Gastrocnemius medialis (tissue), 4 donors: ENCODE measurements at regions not wholly inside any gene's neighbourhood (a gene's known extent, or its start where the extent isn't known, plus 50 kb on each side); places are given as distances from the start of the nearest gene placed in this dataset.
A peak's percentile ranks its signal among the peaks of the same experiment; 100 is the strongest.

Experiments
- ATAC-seq, 2 donors: fragments of 150-250 bp; one replicate each; pipeline ENCODE4 v1.9.1; 2016
- DNase-seq, 2 donors: peaks; one replicate each; pipeline ENCODE4 v3.0.0-alpha.2; 2019
- H3K27ac ChIP-seq, 4 donors: fragments of 200-600 bp; sonication (generic); 1 replicate in 1 of 4; 2 replicates in 3 of 4; pipeline ENCODE4 v1.5.1; 2016 to 2018; ENCODE audit warnings: mild to moderate bottlenecking in 2 of 4, moderate library complexity in 1 of 4
- H3K27me3 ChIP-seq, 3 donors: fragments of 200-600 bp; sonication (generic) in 2 of 3; 1 replicate in 1 of 3; 2 replicates in 2 of 3; pipeline versions ENCODE4 v1.5.1 to v1.6.0; 2016 to 2019; ENCODE audit warnings: mild to moderate bottlenecking in 1 of 3, moderate library complexity in 1 of 3
- H3K36me3 ChIP-seq, 2 donors: fragments of 200-600 bp; sonication (generic) in 1 of 2; one replicate each; pipeline ENCODE4 v1.5.1; 2017 to 2018
- H3K4me1 ChIP-seq, 2 donors: fragments of 200-600 bp; sonication (generic) in 1 of 2; one replicate each; pipeline ENCODE4 v1.5.1; 2016 to 2017; ENCODE audit warnings: mild to moderate bottlenecking in 2 of 2
- H3K4me3 ChIP-seq, 4 donors: fragments of 200-600 bp; sonication (generic) in 3 of 4; 1 replicate in 1 of 4; 2 replicates in 3 of 4; pipeline ENCODE4 v1.5.1; 2016 to 2019; ENCODE audit warnings: mild to moderate bottlenecking in 2 of 4
- H3K9me3 ChIP-seq, 3 donors: fragments of 200-600 bp; sonication (generic) in 2 of 3; 1 replicate in 1 of 3; 2 replicates in 2 of 3; pipeline ENCODE4 v1.5.1; 2016 to 2019
- CTCF ChIP-seq, 5 experiments: fragments of 450-650 bp in 3 of 5; fragments of 200-600 bp in 2 of 5; sonication (generic) in 2 of 5; IDR thresholded peaks in 4 of 5; conservative IDR thresholded peaks in 1 of 5; 1 replicate in 4 of 5; 2 replicates in 1 of 5; pipeline ENCODE4 v1.5.1; 2016 to 2019; ENCODE audit warnings: antibody characterized with exemption in 5 of 5, mild to moderate bottlenecking in 3 of 5, moderate library complexity in 3 of 5
- POLR2A ChIP-seq, 2 donors: fragments of 450-650 bp; IDR thresholded peaks; one replicate each; pipeline ENCODE4 v1.6.1; 2017; ENCODE audit warnings: antibody characterized with exemption in 2 of 2, mild to moderate bottlenecking in 2 of 2, moderate library complexity in 2 of 2
- in situ Hi-C, 4 donors: fragments of 200-750 bp; cut with MboI; loops; one replicate each; pipeline versions ENCODE4 v1.15.0 to v1.8.0; 2017; ENCODE audit warnings: low sequenced_read_pairs in 4 of 4
- intact Hi-C: fragments of 100-400 bp; cut with DNase I; formaldehyde crosslinking; loops from one replicate; pipeline ENCODE4 v1.15.1; 2023; ENCODE audit warnings: low total_unique reads

GRCh38 chr2:44098050-44098449 lies 70.6 kb upstream of the PPM1B start:
- H3K4me3 ChIP-seq = no peak overlapping the region
- TF ChIP-seq CTCF (IDR thresholded peaks at IDR 0.05 in 4 of 5, conservative IDR thresholded peaks at IDR 0.05 in 1 of 5) = no peak
- TF ChIP-seq POLR2A (IDR thresholded peaks at IDR 0.05) = no peak
- H3K36me3 ChIP-seq = no peaks in the 10 kb centered on the region
- H3K27me3 ChIP-seq = no peaks in the 10 kb centered on the region
- DNase-seq = no peak
- peaks cover 10 to 27% of the 10 kb centered on the region in 2 donors for H3K4me1 ChIP-seq
- no peak for ATAC-seq
- in situ Hi-C loops = loop anchor here in 1 of 4 donors (25.0 kb wide), 1 partner anchor 189 kb away; the partner anchor contains the start of gene SLC3A1
- intact Hi-C loops = no loop called here
- H3K27ac ChIP-seq = no peak overlapping the region
- H3K9me3 ChIP-seq = no peaks in the 10 kb centered on the region

GRCh38 chr2:44098891-44099290 lies 69.8 kb upstream of the PPM1B start:
- no peak for ATAC-seq
- no peak for DNase-seq
- H3K4me1 ChIP-seq = peaks cover 17 to 33% of the 10 kb centered on the region in 2 donors
- no peaks in the 10 kb centered on the region for H3K9me3 ChIP-seq
- no peak overlapping the region for H3K27ac ChIP-seq
- no peaks in the 10 kb centered on the region for H3K36me3 ChIP-seq
- H3K27me3 ChIP-seq = no peaks in the 10 kb centered on the region
- intact Hi-C loops = no loop called here
- in situ Hi-C loops = loop anchor here in 1 of 4 donors (25.0 kb wide), 1 partner anchor 188 kb away; the partner anchor contains the start of gene SLC3A1
- no peak overlapping the region for H3K4me3 ChIP-seq
- TF ChIP-seq POLR2A (IDR thresholded peaks at IDR 0.05) (no peak), CTCF (IDR thresholded peaks at IDR 0.05 in 4 of 5, conservative IDR thresholded peaks at IDR 0.05 in 1 of 5) (no peak)

DNA sequence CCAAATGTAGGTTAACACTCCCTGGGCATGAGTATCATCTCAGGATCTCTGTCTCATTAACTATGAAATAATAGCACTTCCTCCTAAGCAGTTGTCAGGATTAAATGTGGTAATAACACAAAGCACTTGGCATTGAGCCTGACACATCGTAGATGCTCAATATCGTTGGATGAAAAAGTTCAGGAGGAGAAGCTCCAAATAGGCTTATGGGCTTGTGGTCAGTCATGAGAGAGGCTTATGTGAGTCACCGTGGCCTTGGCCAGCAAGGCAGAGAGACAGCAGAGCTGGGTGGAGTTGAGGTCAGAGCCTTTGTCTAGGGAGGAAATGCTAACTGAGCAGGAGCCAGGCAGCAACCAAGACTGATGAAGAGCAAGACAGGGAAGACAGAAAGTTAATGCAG lies 68.3 kb upstream of the PPM1B start:
- Histone ChIP-seq H3K9me3 (no peaks in the 10 kb centered on the region), H3K36me3 (no peaks in the 10 kb centered on the region), H3K4me1 (peaks cover 12 to 28% of the 10 kb centered on the region in 2 donors), H3K4me3 (no peak overlapping the region), H3K27ac (peak overlapping the region; percentile 48 to 71 (median 68)), H3K27me3 (no peaks in the 10 kb centered on the region)
- ATAC-seq = peak; percentile 94
- TF ChIP-seq POLR2A (IDR thresholded peaks at IDR 0.05) (no peak), CTCF (IDR thresholded peaks at IDR 0.05 in 4 of 5, conservative IDR thresholded peaks at IDR 0.05 in 1 of 5) (no peak)
- intact Hi-C loops (no loop called here), in situ Hi-C loops (no loop called here)
- peak; percentile 81 to 84 for DNase-seq

DNA sequence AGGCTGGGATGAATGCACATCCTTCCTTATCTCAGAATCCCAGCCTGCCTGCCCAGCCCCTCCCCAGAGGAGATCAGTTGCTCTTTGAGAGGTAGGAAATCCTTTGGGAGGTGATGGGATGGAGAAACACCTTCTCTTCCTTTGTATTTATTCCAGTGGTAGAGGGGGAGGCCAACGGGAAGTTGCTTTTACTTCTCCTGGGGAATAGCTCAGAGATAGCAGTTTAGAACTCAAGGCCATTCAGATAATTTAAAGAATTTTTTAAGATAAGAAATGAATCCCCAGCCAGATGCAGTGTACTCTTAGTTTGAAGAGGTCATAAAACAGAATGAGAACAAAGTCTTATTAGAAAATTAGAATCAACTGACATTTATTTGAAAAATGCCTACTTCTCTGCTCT lies 67.4 kb upstream of the PPM1B start:
- intact Hi-C loops = no loop called here
- no peak for TF ChIP-seq POLR2A (IDR thresholded peaks at IDR 0.05)
- no peak for TF ChIP-seq CTCF (IDR thresholded peaks at IDR 0.05 in 4 of 5, conservative IDR thresholded peaks at IDR 0.05 in 1 of 5)
- in situ Hi-C loops = no loop called here
- no peaks in the 10 kb centered on the region for H3K9me3 ChIP-seq
- H3K4me3 ChIP-seq = no peak overlapping the region
- H3K27me3 ChIP-seq = no peaks in the 10 kb centered on the region
- H3K36me3 ChIP-seq = no peaks in the 10 kb centered on the region
- H3K4me1 ChIP-seq = peaks cover 12 to 28% of the 10 kb centered on the region in 2 donors
- peak overlapping the region; percentile 48 to 71 (median 68) for H3K27ac ChIP-seq
- ATAC-seq (no peak), DNase-seq (no peak)
